GM12878 (cell line): ENCODE measurements at regions not wholly inside any gene's neighbourhood (a gene's known extent, or its start where the extent isn't known, plus 50 kb on each side); places are given as distances from the start of the nearest gene placed in this dataset.

Experiments
- ATAC-seq: fragments of 200-7000 bp; cut with Tn5 transposase; 3 replicates; pipeline ENCODE4 v1.9.1; 2020; ENCODE audit warnings: mild to moderate bottlenecking, moderate library complexity
- BruUV-seq: library from RNA; stranded (reverse); fragments of 400-500 nt; replicated peaks from 2 replicates; lab custom pipeline; 2021; lab: Mats Ljungman, UMichigan
- CTCF ChIA-PET: fragments of 300-600 bp; sonication (Branson Sonifier 250); formaldehyde crosslinking; extraction: SDS; loops from one replicate; lab custom pipeline; 2021; ENCODE audit warnings: inconsistent platforms; lab: Yijun Ruan, JAX
- POLR2A ChIA-PET: fragments of 350-600 bp; formaldehyde crosslinking; extraction: SDS; loops from one replicate; lab custom pipeline; 2021; ENCODE audit warnings: inconsistent platforms; lab: Charles Lee
- RAD21 ChIA-PET: fragments of 300-600 bp; sonication (Branson Sonifier 250); formaldehyde crosslinking; loops from one replicate; lab custom pipeline; 2023; ENCODE audit warnings: antibody characterized with exemption; ENCODE audit not compliant: unreplicated experiment; lab: Charles Lee
- SMC1A ChIA-PET: fragments of 300-600 bp; sonication (Branson Sonifier 250); formaldehyde crosslinking; loops from one replicate; lab custom pipeline; 2023; ENCODE audit not compliant: unreplicated experiment, uncharacterized antibody; lab: Charles Lee
- DNase-seq: peaks from one replicate; pipeline ENCODE4 v3.0.0-alpha.2; 2011; ENCODE audit warnings: low read depth, low spot score
- FAIRE-seq: peaks from 3 replicates; lab custom pipeline; 2011; peaks lifted over from hg19 to GRCh38; lab: Jason Lieb, UNC
- H2AFZ ChIP-seq: 2 replicates; pipeline ENCODE4 v1.6.0; 2011; ENCODE audit warnings: low read depth, low read length, control low read depth; ENCODE audit not compliant: control insufficient read depth
- H3K27ac ChIP-seq: 2 replicates; pipeline ENCODE4 v1.5.1; 2011; ENCODE audit warnings: control low read depth; ENCODE audit not compliant: control insufficient read depth, insufficient read depth
- H3K27me3 ChIP-seq, 2 experiments: replicated peaks in 1 of 2; 2 replicates each; pipeline versions ENCODE4 v1.6.0 to v1.6.1; 2011; ENCODE audit warnings: low read length in 1 of 2; ENCODE audit not compliant: control insufficient read depth in 2 of 2, insufficient read depth in 2 of 2
- H3K36me3 ChIP-seq, 2 experiments: 2 replicates each; pipeline ENCODE4 v1.5.1; 2011; ENCODE audit warnings: low read length in 1 of 2; ENCODE audit not compliant: control insufficient read depth in 2 of 2, insufficient read depth in 2 of 2
- H3K4me1 ChIP-seq: 2 replicates; pipeline ENCODE4 v1.6.1; 2011; ENCODE audit warnings: mild to moderate bottlenecking, low read length, moderate library complexity, mixed read lengths; ENCODE audit not compliant: control insufficient read depth, insufficient read depth
- H3K4me2 ChIP-seq: 2 replicates; pipeline ENCODE4 v1.6.0; 2011; ENCODE audit warnings: control low read depth; ENCODE audit not compliant: control insufficient read depth, insufficient read depth
- H3K4me3 ChIP-seq: fragments of 200-600 bp; sonication (generic); 2 replicates; pipeline ENCODE4 v1.5.1; 2016
- H3K79me2 ChIP-seq: 2 replicates; pipeline ENCODE4 v1.6.0; 2011; ENCODE audit warnings: low read length; ENCODE audit not compliant: control insufficient read depth, insufficient read depth
- H3K9ac ChIP-seq: 2 replicates; pipeline ENCODE4 v1.8.0; 2011; ENCODE audit warnings: low read length, control low read depth, mixed read lengths; ENCODE audit not compliant: control insufficient read depth, insufficient read depth
- H3K9me3 ChIP-seq: replicated peaks from 3 replicates; pipeline ENCODE4 v1.5.1; 2011; ENCODE audit warnings: mild to moderate bottlenecking, low read length; ENCODE audit not compliant: control insufficient read depth, insufficient read depth
- H4K20me1 ChIP-seq: 2 replicates; pipeline ENCODE4 v1.6.0; 2011; ENCODE audit not compliant: control insufficient read depth, insufficient read depth
- BCL11A ChIP-seq: IDR thresholded peaks from 2 replicates; pipeline ENCODE4 v1.6.1; 2011; ENCODE audit warnings: low read depth, low read length
- IRF4 ChIP-seq: IDR thresholded peaks from 2 replicates; pipeline ENCODE4 v1.6.1; 2011; ENCODE audit warnings: low read depth, low read length
- RELB ChIP-seq: fragments of 450-650 bp; IDR thresholded peaks from 2 replicates; pipeline ENCODE4 v1.6.1; 2017; ENCODE audit warnings: low read depth, mild to moderate bottlenecking, moderate library complexity
- STAT3 ChIP-seq: IDR thresholded peaks from 2 replicates; pipeline ENCODE4 v1.6.1; 2011; ENCODE audit warnings: low read depth, low read length, improper control_type of control experiment
- ZBTB11 ChIP-seq: fragments of 450-650 bp; formaldehyde crosslinking; IDR thresholded peaks from 2 replicates; pipeline ENCODE4 v1.5.0; 2022; ENCODE audit warnings: mild to moderate bottlenecking, missing genetic modification characterization
- WGBS: methylation state at CpG from one replicate; pipeline ENCODE4 v1.1.6; 2016; ENCODE audit warnings: low lambda C conversion rate; ENCODE audit not compliant: insufficient replicate concordance, insufficient coverage; ENCODE audit errors: missing lambda C conversion rate; 5-methylcytosine and 5-hydroxymethylcytosine counted together
- in situ Hi-C: fragments of 300-500 bp; cut with MboI; formaldehyde crosslinking; loops from 9 replicates; pipeline ENCODE4 v1.14.3; 2018; ENCODE audit warnings: mixed read lengths
- intact Hi-C: fragments of 100-400 bp; cut with micrococcal nuclease; formaldehyde crosslinking; loops from one replicate; pipeline ENCODE4 v1.14.2; 2022; ENCODE audit not compliant: unreplicated experiment
- TF ChIP-seq, protein P1 (sequence below): fragments of 450-650 bp; IDR thresholded peaks from 2 replicates; pipeline ENCODE4 v1.6.1; 2017; ENCODE audit warnings: borderline replicate concordance
- TF ChIP-seq, protein P2 (sequence below): IDR thresholded peaks from 2 replicates; pipeline ENCODE4 v1.6.1; 2012; ENCODE audit warnings: low read length, inconsistent platforms

GRCh38 chr10:44779511-44779910 is 131.6 kb upstream of the TMEM72 start:
- FAIRE-seq, result no peak
- Histone ChIP-seq H3K27ac (no peak overlapping the region), H3K4me2 (no peak overlapping the region), H3K4me1 (no peaks in the 10 kb centered on the region), H2AFZ (no peak overlapping the region), H3K36me3 (no peaks in the 10 kb centered on the region), H3K9me3 (no peaks in the 10 kb centered on the region), H3K79me2 (no peaks in the 10 kb centered on the region), H4K20me1 (no peaks in the 10 kb centered on the region), H3K27me3 (no peaks in the 10 kb centered on the region; a peak in 1 of 4 replicates), H3K4me3 (no peak overlapping the region), H3K9ac (no peak overlapping the region)
- SMC1A ChIA-PET, result no interaction called here
- POLR2A ChIA-PET, result no interaction called here
- RAD21 ChIA-PET, result no interaction called here
- no peak for DNase-seq
- in situ Hi-C loops, result no loop called here
- no TSS peak for BruUV-seq
- intact Hi-C loops, result no loop called here
- no peak for ATAC-seq
- no peak for TF ChIP-seq IRF4
- TF ChIP-seq STAT3, result no peak
- no peak for TF ChIP-seq BCL11A
- TF ChIP-seq, protein P1, sequence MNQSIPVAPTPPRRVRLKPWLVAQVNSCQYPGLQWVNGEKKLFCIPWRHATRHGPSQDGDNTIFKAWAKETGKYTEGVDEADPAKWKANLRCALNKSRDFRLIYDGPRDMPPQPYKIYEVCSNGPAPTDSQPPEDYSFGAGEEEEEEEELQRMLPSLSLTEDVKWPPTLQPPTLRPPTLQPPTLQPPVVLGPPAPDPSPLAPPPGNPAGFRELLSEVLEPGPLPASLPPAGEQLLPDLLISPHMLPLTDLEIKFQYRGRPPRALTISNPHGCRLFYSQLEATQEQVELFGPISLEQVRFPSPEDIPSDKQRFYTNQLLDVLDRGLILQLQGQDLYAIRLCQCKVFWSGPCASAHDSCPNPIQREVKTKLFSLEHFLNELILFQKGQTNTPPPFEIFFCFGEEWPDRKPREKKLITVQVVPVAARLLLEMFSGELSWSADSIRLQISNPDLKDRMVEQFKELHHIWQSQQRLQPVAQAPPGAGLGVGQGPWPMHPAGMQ, result no peak
- TF ChIP-seq, protein P2, sequence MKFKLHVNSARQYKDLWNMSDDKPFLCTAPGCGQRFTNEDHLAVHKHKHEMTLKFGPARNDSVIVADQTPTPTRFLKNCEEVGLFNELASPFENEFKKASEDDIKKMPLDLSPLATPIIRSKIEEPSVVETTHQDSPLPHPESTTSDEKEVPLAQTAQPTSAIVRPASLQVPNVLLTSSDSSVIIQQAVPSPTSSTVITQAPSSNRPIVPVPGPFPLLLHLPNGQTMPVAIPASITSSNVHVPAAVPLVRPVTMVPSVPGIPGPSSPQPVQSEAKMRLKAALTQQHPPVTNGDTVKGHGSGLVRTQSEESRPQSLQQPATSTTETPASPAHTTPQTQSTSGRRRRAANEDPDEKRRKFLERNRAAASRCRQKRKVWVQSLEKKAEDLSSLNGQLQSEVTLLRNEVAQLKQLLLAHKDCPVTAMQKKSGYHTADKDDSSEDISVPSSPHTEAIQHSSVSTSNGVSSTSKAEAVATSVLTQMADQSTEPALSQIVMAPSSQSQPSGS, result no peak
- CTCF ChIA-PET, result no interaction called here
- WGBS, result 27% methylated on average over 7 of the region's 7 CpGs

DNA sequence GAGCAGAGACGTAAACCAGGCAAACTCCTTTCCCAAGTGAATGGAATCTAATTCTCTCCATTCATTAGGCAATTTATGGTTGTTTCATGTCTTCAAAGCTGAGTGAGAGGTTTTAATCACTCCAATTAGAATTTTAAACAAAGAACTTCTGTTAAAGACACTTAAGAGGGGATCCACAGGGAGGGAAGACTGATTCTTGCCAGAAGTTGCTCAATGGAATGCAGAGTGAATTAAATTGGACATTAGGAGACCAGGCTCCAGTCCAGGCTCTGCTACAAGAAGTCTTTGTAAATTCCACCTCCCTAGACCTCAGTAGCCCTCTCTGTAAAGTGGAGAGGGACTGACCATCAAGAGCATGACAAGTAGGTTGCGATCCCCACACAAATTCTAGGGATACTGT is 130.7 kb upstream of the TMEM72 start:
- Histone ChIP-seq H3K9me3 (no peaks in the 10 kb centered on the region), H3K27me3 (no peaks in the 10 kb centered on the region; a peak in 1 of 4 replicates), H3K79me2 (no peaks in the 10 kb centered on the region), H3K36me3 (no peaks in the 10 kb centered on the region), H3K27ac (no peak overlapping the region), H2AFZ (no peak overlapping the region), H3K4me2 (no peak overlapping the region), H4K20me1 (no peaks in the 10 kb centered on the region), H3K4me3 (no peak overlapping the region), H3K9ac (no peak overlapping the region), H3K4me1 (no peaks in the 10 kb centered on the region)
- SMC1A ChIA-PET, result no interaction called here
- POLR2A ChIA-PET, result no interaction called here
- CTCF ChIA-PET, result no interaction called here
- FAIRE-seq (no peak), ATAC-seq (no peak), DNase-seq (no peak)
- no TSS peak for BruUV-seq
- TF ChIP-seq ZBTB11 (CRISPR knock-in tag) (no peak), RELB (no peak)
- 38% methylated on average over 2 of the region's 2 CpGs for WGBS
- intact Hi-C loops, result no loop called here
- in situ Hi-C loops, result no loop called here
- RAD21 ChIA-PET, result no interaction called here
